Gastrocnemius medialis (tissue), 4 donors: ENCODE measurements at regions not wholly inside any gene's neighbourhood (a gene's known extent, or its start where the extent isn't known, plus 50 kb on each side); places are given as distances from the start of the nearest gene placed in this dataset.

Experiments used
- ATAC-seq, 2 donors: fragments of 150-250 bp; one replicate each; pipeline ENCODE4 v1.9.1; 2016
- DNase-seq, 2 donors: peaks; one replicate each; pipeline ENCODE4 v3.0.0-alpha.2; 2019
- H3K27ac ChIP-seq, 4 donors: fragments of 200-600 bp; sonication (generic); 1 replicate in 1 of 4; 2 replicates in 3 of 4; pipeline ENCODE4 v1.5.1; 2016 to 2018; ENCODE audit warnings: mild to moderate bottlenecking in 2 of 4, moderate library complexity in 1 of 4
- H3K27me3 ChIP-seq, 3 donors: fragments of 200-600 bp; sonication (generic) in 2 of 3; 1 replicate in 1 of 3; 2 replicates in 2 of 3; pipeline versions ENCODE4 v1.5.1 to v1.6.0; 2016 to 2019; ENCODE audit warnings: mild to moderate bottlenecking in 1 of 3, moderate library complexity in 1 of 3
- H3K36me3 ChIP-seq, 2 donors: fragments of 200-600 bp; sonication (generic) in 1 of 2; one replicate each; pipeline ENCODE4 v1.5.1; 2017 to 2018
- H3K4me1 ChIP-seq, 2 donors: fragments of 200-600 bp; sonication (generic) in 1 of 2; one replicate each; pipeline ENCODE4 v1.5.1; 2016 to 2017; ENCODE audit warnings: mild to moderate bottlenecking in 2 of 2
- H3K4me3 ChIP-seq, 4 donors: fragments of 200-600 bp; sonication (generic) in 3 of 4; 1 replicate in 1 of 4; 2 replicates in 3 of 4; pipeline ENCODE4 v1.5.1; 2016 to 2019; ENCODE audit warnings: mild to moderate bottlenecking in 2 of 4
- H3K9me3 ChIP-seq, 3 donors: fragments of 200-600 bp; sonication (generic) in 2 of 3; 1 replicate in 1 of 3; 2 replicates in 2 of 3; pipeline ENCODE4 v1.5.1; 2016 to 2019
- POLR2A ChIP-seq, 2 donors: fragments of 450-650 bp; IDR thresholded peaks; one replicate each; pipeline ENCODE4 v1.6.1; 2017; ENCODE audit warnings: antibody characterized with exemption in 2 of 2, mild to moderate bottlenecking in 2 of 2, moderate library complexity in 2 of 2
- in situ Hi-C, 4 donors: fragments of 200-750 bp; cut with MboI; loops; one replicate each; pipeline versions ENCODE4 v1.15.0 to v1.8.0; 2017; ENCODE audit warnings: low sequenced_read_pairs in 4 of 4
- intact Hi-C: fragments of 100-400 bp; cut with DNase I; formaldehyde crosslinking; loops from one replicate; pipeline ENCODE4 v1.15.1; 2023; ENCODE audit warnings: low total_unique reads
- TF ChIP-seq, protein P1 (sequence below), 5 experiments: fragments of 450-650 bp in 3 of 5; fragments of 200-600 bp in 2 of 5; sonication (generic) in 2 of 5; IDR thresholded peaks in 4 of 5; conservative IDR thresholded peaks in 1 of 5; 1 replicate in 4 of 5; 2 replicates in 1 of 5; pipeline ENCODE4 v1.5.1; 2016 to 2019; ENCODE audit warnings: antibody characterized with exemption in 5 of 5, mild to moderate bottlenecking in 3 of 5, moderate library complexity in 3 of 5

DNA sequence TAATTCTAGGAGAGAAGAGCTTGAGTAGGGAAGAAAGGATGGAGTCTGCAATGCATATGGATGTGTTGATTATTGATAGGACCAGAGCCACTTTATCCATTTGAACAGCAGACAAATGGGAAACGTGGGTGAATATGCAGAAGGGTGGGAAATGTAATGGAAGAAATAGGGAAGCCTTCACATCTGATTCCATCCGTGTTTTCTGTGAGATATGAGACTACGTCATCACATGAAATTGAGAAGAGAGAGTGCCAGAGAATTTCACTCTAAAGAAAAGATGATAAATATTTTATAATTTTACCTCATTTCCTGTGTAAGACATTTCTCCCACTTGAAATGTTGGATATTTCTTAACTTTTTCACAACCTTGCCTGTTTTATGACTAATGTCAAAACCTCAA, 788.4 kb upstream of the FAM98A start:
- no peak overlapping the region for H3K27ac ChIP-seq
- no peaks in the 10 kb centered on the region for H3K36me3 ChIP-seq
- TF ChIP-seq, protein P1, sequence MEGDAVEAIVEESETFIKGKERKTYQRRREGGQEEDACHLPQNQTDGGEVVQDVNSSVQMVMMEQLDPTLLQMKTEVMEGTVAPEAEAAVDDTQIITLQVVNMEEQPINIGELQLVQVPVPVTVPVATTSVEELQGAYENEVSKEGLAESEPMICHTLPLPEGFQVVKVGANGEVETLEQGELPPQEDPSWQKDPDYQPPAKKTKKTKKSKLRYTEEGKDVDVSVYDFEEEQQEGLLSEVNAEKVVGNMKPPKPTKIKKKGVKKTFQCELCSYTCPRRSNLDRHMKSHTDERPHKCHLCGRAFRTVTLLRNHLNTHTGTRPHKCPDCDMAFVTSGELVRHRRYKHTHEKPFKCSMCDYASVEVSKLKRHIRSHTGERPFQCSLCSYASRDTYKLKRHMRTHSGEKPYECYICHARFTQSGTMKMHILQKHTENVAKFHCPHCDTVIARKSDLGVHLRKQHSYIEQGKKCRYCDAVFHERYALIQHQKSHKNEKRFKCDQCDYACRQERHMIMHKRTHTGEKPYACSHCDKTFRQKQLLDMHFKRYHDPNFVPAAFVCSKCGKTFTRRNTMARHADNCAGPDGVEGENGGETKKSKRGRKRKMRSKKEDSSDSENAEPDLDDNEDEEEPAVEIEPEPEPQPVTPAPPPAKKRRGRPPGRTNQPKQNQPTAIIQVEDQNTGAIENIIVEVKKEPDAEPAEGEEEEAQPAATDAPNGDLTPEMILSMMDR (IDR thresholded peaks at IDR 0.05 in 4 of 5, conservative IDR thresholded peaks at IDR 0.05 in 1 of 5) = no peak
- no peak for TF ChIP-seq POLR2A (IDR thresholded peaks at IDR 0.05)
- no peaks in the 10 kb centered on the region for H3K9me3 ChIP-seq
- H3K4me1 ChIP-seq = no peaks in the 10 kb centered on the region
- DNase-seq (no peak), ATAC-seq (no peak)
- no peaks in the 10 kb centered on the region for H3K27me3 ChIP-seq
- no peak overlapping the region for H3K4me3 ChIP-seq
- intact Hi-C loops = no loop called here
- in situ Hi-C loops = no loop called here

DNA sequence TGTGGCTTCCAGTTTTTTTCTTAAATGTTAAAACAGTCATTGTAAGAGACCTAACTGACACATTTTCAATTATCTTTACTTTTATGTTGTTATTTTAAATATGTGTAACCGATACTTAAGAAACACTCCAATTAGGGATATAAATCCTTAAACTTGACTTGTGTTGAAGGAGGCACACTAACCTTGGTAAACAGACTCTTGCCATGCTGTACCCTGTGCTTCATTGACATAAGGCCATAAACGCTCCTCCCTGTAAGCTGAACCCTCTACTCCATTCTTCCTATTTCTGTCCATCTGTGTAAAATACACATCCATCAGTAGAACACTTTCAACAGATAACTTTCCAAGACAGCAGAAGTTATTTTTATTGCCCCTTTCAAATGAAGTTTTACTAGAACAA, 780.5 kb upstream of the FAM98A start:
- ATAC-seq = no peak
- Histone ChIP-seq H3K36me3 (no peaks in the 10 kb centered on the region), H3K4me3 (no peak overlapping the region), H3K9me3 (no peaks in the 10 kb centered on the region), H3K27ac (no peak overlapping the region), H3K27me3 (no peaks in the 10 kb centered on the region), H3K4me1 (no peaks in the 10 kb centered on the region)
- no peak for DNase-seq
- intact Hi-C loops (no loop called here), in situ Hi-C loops (no loop called here)
- no peak for TF ChIP-seq POLR2A (IDR thresholded peaks at IDR 0.05)
- TF ChIP-seq, protein P1 (IDR thresholded peaks at IDR 0.05 in 4 of 5, conservative IDR thresholded peaks at IDR 0.05 in 1 of 5) = no peak

DNA sequence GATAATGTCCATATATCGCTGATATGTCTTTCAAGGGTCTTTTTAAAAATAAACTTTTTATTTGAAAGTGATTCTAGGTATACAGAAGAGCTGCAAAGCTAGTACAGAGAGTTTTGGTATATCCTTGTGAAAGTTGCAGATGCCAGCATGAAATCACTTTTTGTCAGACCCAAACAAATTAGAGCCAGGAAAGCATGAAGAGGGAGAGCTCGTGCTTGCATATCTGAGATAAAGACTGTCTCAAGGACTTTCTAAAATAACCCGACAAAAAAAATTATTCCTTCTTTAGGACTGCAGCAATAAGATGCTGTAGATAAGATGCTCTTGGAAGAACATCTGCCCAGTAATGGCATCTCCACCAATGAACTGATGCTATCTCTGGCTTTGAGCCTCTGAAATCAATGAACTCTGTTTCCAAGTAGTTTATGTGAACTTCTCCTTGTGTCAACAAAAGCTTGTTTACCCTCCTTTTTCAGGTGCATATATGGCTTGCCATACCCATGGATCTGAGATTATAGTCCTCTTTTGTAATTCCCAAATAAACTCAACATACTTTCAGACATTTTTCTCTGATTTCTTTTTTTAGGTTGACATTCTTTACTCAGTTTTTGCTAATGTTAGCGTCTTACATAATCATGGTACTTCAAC, 774.6 kb upstream of the FAM98A start:
- TF ChIP-seq, protein P1 (IDR thresholded peaks at IDR 0.05 in 4 of 5, conservative IDR thresholded peaks at IDR 0.05 in 1 of 5) = no peak
- no peak for TF ChIP-seq POLR2A (IDR thresholded peaks at IDR 0.05)
- Histone ChIP-seq H3K4me1 (no peaks in the 10 kb centered on the region), H3K27me3 (no peaks in the 10 kb centered on the region), H3K36me3 (no peaks in the 10 kb centered on the region), H3K9me3 (no peaks in the 10 kb centered on the region), H3K27ac (no peak overlapping the region), H3K4me3 (no peak overlapping the region)
- intact Hi-C loops = no loop called here
- ATAC-seq = no peak
- no peak for DNase-seq
- in situ Hi-C loops = no loop called here

DNA sequence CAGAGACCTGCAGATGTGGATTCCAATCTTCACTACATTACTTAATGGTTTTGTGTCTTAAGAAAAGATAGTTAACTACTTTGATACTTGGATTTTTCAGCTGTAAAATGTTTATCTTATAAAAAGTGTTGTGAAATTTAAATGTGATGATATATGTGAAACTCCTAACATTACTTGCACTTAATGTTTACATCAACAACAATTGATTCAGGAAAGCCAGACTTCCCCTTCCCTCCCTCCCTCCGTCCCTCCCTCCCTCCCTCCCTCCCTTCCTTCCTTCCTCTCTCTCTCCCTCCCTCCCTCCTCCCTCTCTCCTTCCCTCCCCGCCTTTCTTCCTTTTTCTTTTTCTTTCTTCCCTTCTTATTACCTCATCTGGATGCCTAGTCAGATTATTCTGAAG, 773.9 kb upstream of the FAM98A start:
- intact Hi-C loops (no loop called here), in situ Hi-C loops (no loop called here)

More for the DNA sequence above, 773.9 kb upstream of the FAM98A start:
- TF ChIP-seq, protein P1 (IDR thresholded peaks at IDR 0.05 in 4 of 5, conservative IDR thresholded peaks at IDR 0.05 in 1 of 5) = no peak
- no peak for TF ChIP-seq POLR2A (IDR thresholded peaks at IDR 0.05)
- ATAC-seq (no peak), DNase-seq (no peak)
- H3K4me1 ChIP-seq = no peaks in the 10 kb centered on the region
- no peaks in the 10 kb centered on the region for H3K27me3 ChIP-seq
- no peak overlapping the region for H3K27ac ChIP-seq
- H3K36me3 ChIP-seq = no peaks in the 10 kb centered on the region
- H3K4me3 ChIP-seq = no peak overlapping the region
- no peaks in the 10 kb centered on the region for H3K9me3 ChIP-seq
